GM18867 (cell line): ENCODE measurements at regions not wholly inside any gene's neighbourhood (a gene's known extent, or its start where the extent isn't known, plus 50 kb on each side); places are given as distances from the start of the nearest gene placed in this dataset.

ENCODE experiments used
- ATAC-seq: cut with Tn5 transposase; IDR thresholded peaks from one replicate; pipeline ENCODE4 v1.9.1; 2021; ENCODE audit warnings: mild to moderate bottlenecking, moderate library complexity; ENCODE audit not compliant: unreplicated experiment

GRCh38 chr4:46441136-46441859, 51.4 kb upstream of the GABRA2 start:
- no peak for ATAC-seq
